A549 (cell line): ENCODE measurements at regions not wholly inside any gene's neighbourhood (a gene's known extent, or its start where the extent isn't known, plus 50 kb on each side); places are given as distances from the start of the nearest gene placed in this dataset.

Experiments
- ATAC-seq, 2 experiments: fragments of 200-7000 bp in 1 of 2; fragments of >200 bp in 1 of 2; cut with Nextera tagmentation in 1 of 2; cut with Tn5 transposase in 1 of 2; 3 replicates each; pipeline versions ENCODE4 v1.8.0 to v1.9.1; 2018 to 2020; ENCODE audit warnings: mild to moderate bottlenecking in 1 of 2, moderate library complexity in 1 of 2
- CTCF ChIA-PET: fragments of 300-600 bp; sonication (Branson Sonifier 250); formaldehyde crosslinking; extraction: SDS; loops from one replicate; lab custom pipeline; 2021; ENCODE audit warnings: antibody characterized with exemption, inconsistent platforms; lab: Yijun Ruan, JAX
- POLR2A ChIA-PET: fragments of 350-600 bp; formaldehyde crosslinking; extraction: SDS; loops from one replicate; lab custom pipeline; 2021; ENCODE audit warnings: antibody characterized with exemption, inconsistent platforms; lab: Yijun Ruan, JAX
- DNase-seq, 2 experiments: peaks; one replicate each; pipeline versions ENCODE4 v3.0.0 to v3.0.0-alpha.2; 2011 to 2016; ENCODE audit warnings: low read depth in 1 of 2, low spot score in 1 of 2
- FAIRE-seq: peaks from 2 replicates; lab custom pipeline; 2011; peaks lifted over from hg19 to GRCh38; lab: Jason Lieb, UNC
- H3K27ac ChIP-seq, 2 experiments: fragments of >200 bp; sonication (Bioruptor Twin); formaldehyde crosslinking; 3 replicates each; pipeline ENCODE4 v1.5.1; 2016 to 2017
- H3K4me1 ChIP-seq: fragments of >200 bp; sonication (Bioruptor Twin); formaldehyde crosslinking; 3 replicates; pipeline ENCODE4 v1.6.1; 2016
- H3K4me2 ChIP-seq: fragments of >200 bp; sonication (Bioruptor Twin); formaldehyde crosslinking; 3 replicates; pipeline ENCODE4 v1.6.1; 2016
- H3K4me3 ChIP-seq: fragments of >200 bp; sonication (Bioruptor Twin); formaldehyde crosslinking; 3 replicates; pipeline ENCODE4 v1.5.1; 2016
- H3K9me3 ChIP-seq: fragments of >200 bp; sonication (Bioruptor Twin); formaldehyde crosslinking; 3 replicates; pipeline ENCODE4 v1.6.1; 2016
- E2F6 ChIP-seq: IDR thresholded peaks from 2 replicates; pipeline ENCODE4 v1.6.1; 2012; ENCODE audit warnings: low read depth, borderline replicate concordance
- EHF ChIP-seq: fragments of 250-450 bp; sonication (Bioruptor Pico); IDR thresholded peaks from 2 replicates; pipeline ENCODE4 v1.5.0; 2020; ENCODE audit warnings: mild to moderate bottlenecking
- ELK1 ChIP-seq: fragments of 150-350 bp; IDR thresholded peaks from 2 replicates; pipeline ENCODE4 v1.6.1; 2014; ENCODE audit warnings: low read depth, mild to moderate bottlenecking, low read length
- ESRRA ChIP-seq: fragments of 150-350 bp; IDR thresholded peaks from 2 replicates; pipeline ENCODE4 v1.6.1; 2014; ENCODE audit warnings: mild to moderate bottlenecking, low read length, borderline replicate concordance
- HES2 ChIP-seq: fragments of >200 bp; sonication (Bioruptor Twin); formaldehyde crosslinking; IDR thresholded peaks from 2 replicates; pipeline ENCODE4 v1.6.1; 2016
- HMGXB4 ChIP-seq: fragments of 250-450 bp; sonication (Bioruptor Pico); IDR thresholded peaks from 2 replicates; pipeline ENCODE4 v1.5.0; 2021; ENCODE audit warnings: mild to moderate bottlenecking, moderate library complexity, borderline replicate concordance
- KDM5A ChIP-seq: fragments of 200-600 bp; sonication (generic); IDR thresholded peaks from 2 replicates; pipeline ENCODE4 v1.6.1; 2016; ENCODE audit warnings: antibody characterized with exemption, mild to moderate bottlenecking
- MAFK ChIP-seq: fragments of 450-650 bp; IDR thresholded peaks from 2 replicates; pipeline ENCODE4 v1.6.1; 2014; ENCODE audit not compliant: partially characterized antibody
- MAZ ChIP-seq: fragments of 150-350 bp; IDR thresholded peaks from 2 replicates; pipeline ENCODE4 v1.6.1; 2014; ENCODE audit warnings: antibody characterized with exemption, low read depth, low read length, borderline replicate concordance
- NFE2L2 ChIP-seq: fragments of 150-350 bp; conservative IDR thresholded peaks from 2 replicates; pipeline ENCODE4 v1.6.1; 2014; ENCODE audit warnings: low read length
- POLR2A ChIP-seq: IDR thresholded peaks from 2 replicates; pipeline ENCODE4 v1.6.1; 2012; ENCODE audit warnings: mild to moderate bottlenecking, low read length
- RAD21 ChIP-seq, 2 experiments: fragments of >200 bp in 1 of 2; sonication (Bioruptor Twin) in 1 of 2; formaldehyde crosslinking in 1 of 2; IDR thresholded peaks in 1 of 2; conservative IDR thresholded peaks in 1 of 2; 2 replicates in 1 of 2; 3 replicates in 1 of 2; pipeline ENCODE4 v1.6.1; 2012 to 2018; ENCODE audit warnings: inconsistent platforms in 1 of 2
- TFCP2L1 ChIP-seq: fragments of 250-450 bp; sonication (Bioruptor Pico); IDR thresholded peaks from 2 replicates; pipeline ENCODE4 v1.5.0; 2021; ENCODE audit warnings: mild to moderate bottlenecking
- WGBS: methylation state at CpG from one replicate; pipeline ENCODE4 v1.1.6; 2017; ENCODE audit errors: missing lambda C conversion rate; 5-methylcytosine and 5-hydroxymethylcytosine counted together
- small RNA-seq, 6 experiments: library from RNA; depleted of rRNA; stranded (forward); fragments of <200 nt; gene quantifications; one replicate each; pipeline ENCODE3, GENCODE V24; 2012

DNA sequence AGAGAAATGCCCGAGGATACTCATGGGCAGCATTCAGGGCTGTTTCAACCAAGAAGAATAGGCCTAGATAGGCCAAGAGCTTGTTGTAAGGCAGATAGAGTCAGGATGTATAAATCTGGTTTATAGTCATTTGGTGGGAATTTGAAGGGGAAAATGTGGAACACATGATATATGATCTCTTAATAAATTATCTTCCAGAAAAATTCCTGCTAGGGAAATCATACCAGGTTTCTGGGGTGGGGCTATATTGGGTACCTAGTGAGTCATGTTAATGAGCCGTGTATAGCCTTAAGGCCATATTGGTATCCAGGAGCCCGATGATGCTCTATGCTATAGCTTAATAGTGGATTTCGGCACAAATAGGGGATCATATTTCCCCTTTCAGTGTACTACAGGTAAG lies 51.5 kb upstream of the HTR2A start (continued):
- TF ChIP-seq NFE2L2, result no peak
- no peak for TF ChIP-seq MAZ
- no peak for TF ChIP-seq KDM5A
- no peak for TF ChIP-seq HES2
- TF ChIP-seq E2F6, result no peak
- TF ChIP-seq RAD21 (conservative IDR thresholded peaks at IDR 0.05 in 1 of 2, IDR thresholded peaks at IDR 0.05 in 1 of 2), result no peak

- FAIRE-seq, result no peak
- WGBS, result under 1% methylated on average over 4 of the region's 4 CpGs
- CTCF ChIA-PET, result interaction anchor here (1.5 kb wide), 1 partner anchor 26 kb away, joined by 4 read pairs; no protein-coding TSS in a partner anchor
- H3K27ac ChIP-seq, result no peak overlapping the region
- H3K4me3 ChIP-seq, result no peak overlapping the region
- POLR2A ChIA-PET, result no interaction called here
- TF ChIP-seq MAFK (no peak), EHF (CRISPR knock-in tag) (no peak), TFCP2L1 (no peak), ELK1 (no peak), POLR2A (no peak), HMGXB4 (no peak), ESRRA (no peak), E2F6 (no peak)
- ATAC-seq, result no peak
- H3K4me1 ChIP-seq, result no peaks in the 10 kb centered on the region
- DNase-seq, result no peak
- H3K9me3 ChIP-seq, result no peaks in the 10 kb centered on the region
- no peak overlapping the region for H3K4me2 ChIP-seq
Measured at GRCh38 chr13:46947425-46948191, 50.8 kb upstream of the HTR2A start.

Small RNAs in the stretch of these regions (small RNA-seq; reads per million reads assigned to genes)
- gene GNG5P5 (0 reads per million in 6 experiments), gene RN7SL700P (0 reads per million in 6 experiments)
